Kidney epithelial cell (primary cell): ENCODE measurements at regions not wholly inside any gene's neighbourhood (a gene's known extent, or its start where the extent isn't known, plus 50 kb on each side); places are given as distances from the start of the nearest gene placed in this dataset.
"Not testable (repeated sequence)": the region's sequence is repeated elsewhere in the genome, so short reads cannot be mapped to it uniquely, and the experiment has no call there.

Source experiments
- DNase-seq: peaks from one replicate; pipeline ENCODE4 v3.0.0-alpha.2; 2010; ENCODE audit warnings: low read depth
- H3K27me3 ChIP-seq: 2 replicates; pipeline ENCODE4 v1.6.0; 2011; ENCODE audit warnings: low read length; ENCODE audit not compliant: control insufficient read depth, insufficient read depth
- H3K36me3 ChIP-seq: 2 replicates; pipeline ENCODE4 v1.5.1; 2011; ENCODE audit warnings: low read length; ENCODE audit not compliant: control insufficient read depth, insufficient read depth
- H3K4me3 ChIP-seq: 2 replicates; pipeline ENCODE4 v1.5.1; 2011; ENCODE audit warnings: low read depth, mild to moderate bottlenecking, control low read depth, low read length
- CTCF ChIP-seq: IDR thresholded peaks from 2 replicates; pipeline ENCODE4 v1.5.1; 2011; ENCODE audit warnings: mild to moderate bottlenecking, moderate library complexity, low read length, control low read depth, inconsistent platforms; ENCODE audit not compliant: insufficient read depth, poor library complexity, severe bottlenecking

GRCh38 chr4:158410272-158410671, 111.4 kb upstream of the RXFP1 start:
- H3K4me3 ChIP-seq: no peak overlapping the region
- TF ChIP-seq CTCF: no peak
- H3K36me3 ChIP-seq: no peaks in the 10 kb centered on the region
- no peaks in the 10 kb centered on the region for H3K27me3 ChIP-seq
- DNase-seq: no peak

- H3K36me3 ChIP-seq: no peaks in the 10 kb centered on the region
- no peak overlapping the region for H3K4me3 ChIP-seq
Measured at GRCh38 chr4:158411269-158411668, 110.4 kb upstream of the RXFP1 start.

GRCh38 chr4:158418679-158419078, 103.0 kb upstream of the RXFP1 start:
- not testable (repeated sequence) for DNase-seq, H3K4me3 ChIP-seq

More at GRCh38 chr4:158411269-158411668, 110.4 kb upstream of the RXFP1 start:
- TF ChIP-seq CTCF: no peak
- H3K27me3 ChIP-seq: no peaks in the 10 kb centered on the region
- no peak for DNase-seq

GRCh38 chr4:158420782-158421181, 100.9 kb upstream of the RXFP1 start:
- no peak overlapping the region for H3K4me3 ChIP-seq
- DNase-seq: no peak
- no peaks in the 10 kb centered on the region for H3K36me3 ChIP-seq
- no peak for TF ChIP-seq CTCF
- no peaks in the 10 kb centered on the region for H3K27me3 ChIP-seq

More at GRCh38 chr4:158418679-158419078, 103.0 kb upstream of the RXFP1 start:
- not testable (repeated sequence) for H3K36me3 ChIP-seq, H3K27me3 ChIP-seq

- no peak for TF ChIP-seq CTCF
- DNase-seq: no peak
- no peak overlapping the region for H3K4me3 ChIP-seq
- no peaks in the 10 kb centered on the region for H3K36me3 ChIP-seq
- no peaks in the 10 kb centered on the region for H3K27me3 ChIP-seq
Measured at GRCh38 chr4:158422546-158422945, 99.1 kb upstream of the RXFP1 start.

GRCh38 chr4:158428242-158428641, 93.4 kb upstream of the RXFP1 start:
- no peaks in the 10 kb centered on the region for H3K36me3 ChIP-seq
- no peak overlapping the region for H3K4me3 ChIP-seq
- no peaks in the 10 kb centered on the region for H3K27me3 ChIP-seq
- DNase-seq: no peak
- TF ChIP-seq CTCF: no peak
